ENCODE measurements at regions not wholly inside any gene's neighbourhood (a gene's known extent, or its start where the extent isn't known, plus 50 kb on each side); places are given as distances from the start of the nearest gene placed in this dataset.

GRCh38 chr4:31045151-31045550, 325.0 kb downstream of the PCDH7 start:
- H3K27me3 ChIP-seq (ENCODE audit: control insufficient read depth in 1 of 2, insufficient read depth in 2 of 2, low read length in 2 of 2) = no peaks in the 10 kb centered on the region
- no peaks in the 10 kb centered on the region for H3K36me3 ChIP-seq (ENCODE audit: insufficient read depth, low read length)
- H3K27ac ChIP-seq (ENCODE audit: low read depth, low read length) = no peak overlapping the region
- no peak overlapping the region for H3K9ac ChIP-seq (ENCODE audit: low read length)
- no peak overlapping the region for H3K4me3 ChIP-seq (ENCODE audit: low read depth in 1 of 2, low read length in 2 of 2)
- H3K9me3 ChIP-seq (ENCODE audit: low read length) = no peaks in the 10 kb centered on the region
- H3K4me1 ChIP-seq (ENCODE audit: insufficient read depth, low read length) = no peaks in the 10 kb centered on the region

GRCh38 chr4:31045724-31046318, 325.7 kb downstream of the PCDH7 start:
- no peaks in the 10 kb centered on the region for H3K36me3 ChIP-seq (ENCODE audit: insufficient read depth, low read length)

DNA sequence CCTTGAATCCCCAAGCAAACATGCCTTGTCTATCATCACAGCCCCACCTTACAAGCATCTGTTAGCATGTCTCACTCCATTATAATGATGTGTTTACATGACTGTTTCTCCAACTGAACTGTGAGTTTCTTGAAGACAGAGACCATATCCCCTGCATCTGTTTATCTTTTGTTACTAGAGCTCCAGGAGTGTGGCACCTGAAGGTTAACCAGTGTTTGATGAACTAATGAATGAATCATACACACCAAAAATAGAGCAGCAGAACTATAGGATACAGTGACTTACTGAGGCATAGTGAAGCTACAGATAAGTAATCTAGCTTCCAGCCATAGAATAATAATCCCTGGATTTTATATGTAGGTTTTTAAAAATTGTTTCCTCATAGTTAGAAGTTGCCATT, 331.0 kb downstream of the PCDH7 start:
- Histone ChIP-seq H3K36me3 (ENCODE audit: insufficient read depth, low read length) (no peaks in the 10 kb centered on the region), H3K27ac (ENCODE audit: low read depth, low read length) (no peak overlapping the region), H3K27me3 (ENCODE audit: control insufficient read depth in 1 of 2, insufficient read depth in 2 of 2, low read length in 2 of 2) (no peaks in the 10 kb centered on the region)

More at GRCh38 chr4:31045724-31046318, 325.7 kb downstream of the PCDH7 start:
- Histone ChIP-seq H3K4me1 (ENCODE audit: insufficient read depth, low read length) (no peaks in the 10 kb centered on the region), H3K9ac (ENCODE audit: low read length) (no peak overlapping the region), H3K4me3 (ENCODE audit: low read depth in 1 of 2, low read length in 2 of 2) (no peak overlapping the region), H3K9me3 (ENCODE audit: low read length) (no peaks in the 10 kb centered on the region), H3K27ac (ENCODE audit: low read depth, low read length) (no peak overlapping the region), H3K27me3 (ENCODE audit: control insufficient read depth in 1 of 2, insufficient read depth in 2 of 2, low read length in 2 of 2) (no peaks in the 10 kb centered on the region)

GRCh38 chr4:31051565-31051964, 331.4 kb downstream of the PCDH7 start:
- Histone ChIP-seq H3K4me3 (ENCODE audit: low read depth in 1 of 2, low read length in 2 of 2) (no peak overlapping the region), H3K27me3 (ENCODE audit: control insufficient read depth in 1 of 2, insufficient read depth in 2 of 2, low read length in 2 of 2) (no peaks in the 10 kb centered on the region), H3K36me3 (ENCODE audit: insufficient read depth, low read length) (no peaks in the 10 kb centered on the region), H3K9ac (ENCODE audit: low read length) (no peak overlapping the region), H3K9me3 (ENCODE audit: low read length) (no peaks in the 10 kb centered on the region), H3K4me1 (ENCODE audit: insufficient read depth, low read length) (no peaks in the 10 kb centered on the region), H3K27ac (ENCODE audit: low read depth, low read length) (no peak overlapping the region)

More for the DNA sequence above, 331.0 kb downstream of the PCDH7 start:
- no peaks in the 10 kb centered on the region for H3K9me3 ChIP-seq (ENCODE audit: low read length)
- H3K4me3 ChIP-seq (ENCODE audit: low read depth in 1 of 2, low read length in 2 of 2) = no peak overlapping the region
- H3K9ac ChIP-seq (ENCODE audit: low read length) = no peak overlapping the region
- no peaks in the 10 kb centered on the region for H3K4me1 ChIP-seq (ENCODE audit: insufficient read depth, low read length)

GRCh38 chr4:31052519-31052918, 332.4 kb downstream of the PCDH7 start:
- no peak overlapping the region for H3K9ac ChIP-seq (ENCODE audit: low read length)
- no peaks in the 10 kb centered on the region for H3K9me3 ChIP-seq (ENCODE audit: low read length)
- H3K27me3 ChIP-seq (ENCODE audit: control insufficient read depth in 1 of 2, insufficient read depth in 2 of 2, low read length in 2 of 2) = no peaks in the 10 kb centered on the region
- H3K4me3 ChIP-seq (ENCODE audit: low read depth in 1 of 2, low read length in 2 of 2) = no peak overlapping the region
- H3K36me3 ChIP-seq (ENCODE audit: insufficient read depth, low read length) = no peaks in the 10 kb centered on the region
- no peaks in the 10 kb centered on the region for H3K4me1 ChIP-seq (ENCODE audit: insufficient read depth, low read length)
- no peak overlapping the region for H3K27ac ChIP-seq (ENCODE audit: low read depth, low read length)

DNA sequence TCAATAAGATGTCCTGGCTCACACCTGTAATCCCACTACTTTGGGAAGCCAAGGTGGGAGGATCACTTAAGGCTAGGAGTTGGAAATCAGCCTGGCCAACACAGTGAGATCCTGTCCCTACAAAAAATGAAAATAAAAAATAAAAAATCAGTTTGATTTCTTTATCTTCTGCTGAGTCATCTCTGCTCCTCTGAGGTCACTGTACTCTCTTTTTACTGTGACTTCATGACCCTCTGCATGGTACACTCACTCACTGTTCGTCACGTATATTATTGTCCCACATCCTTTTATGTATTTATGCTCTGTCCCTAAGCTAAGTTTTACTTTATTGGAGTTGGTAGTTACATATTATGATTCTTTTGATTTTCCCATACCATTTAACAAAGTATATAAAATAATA, 333.3 kb downstream of the PCDH7 start:
- Histone ChIP-seq H3K27me3 (ENCODE audit: control insufficient read depth in 1 of 2, insufficient read depth in 2 of 2, low read length in 2 of 2) (no peaks in the 10 kb centered on the region), H3K4me3 (ENCODE audit: low read depth in 1 of 2, low read length in 2 of 2) (no peak overlapping the region), H3K27ac (ENCODE audit: low read depth, low read length) (no peak overlapping the region), H3K36me3 (ENCODE audit: insufficient read depth, low read length) (no peaks in the 10 kb centered on the region), H3K9ac (ENCODE audit: low read length) (no peak overlapping the region), H3K9me3 (ENCODE audit: low read length) (no peaks in the 10 kb centered on the region), H3K4me1 (ENCODE audit: insufficient read depth, low read length) (no peaks in the 10 kb centered on the region)

GRCh38 chr4:31054295-31054694, 334.1 kb downstream of the PCDH7 start:
- H3K4me1 ChIP-seq (ENCODE audit: insufficient read depth, low read length) = no peaks in the 10 kb centered on the region
- no peaks in the 10 kb centered on the region for H3K36me3 ChIP-seq (ENCODE audit: insufficient read depth, low read length)
- no peak overlapping the region for H3K4me3 ChIP-seq (ENCODE audit: low read depth in 1 of 2, low read length in 2 of 2)
- H3K27me3 ChIP-seq (ENCODE audit: control insufficient read depth in 1 of 2, insufficient read depth in 2 of 2, low read length in 2 of 2) = no peaks in the 10 kb centered on the region
- no peak overlapping the region for H3K27ac ChIP-seq (ENCODE audit: low read depth, low read length)
- H3K9ac ChIP-seq (ENCODE audit: low read length) = no peak overlapping the region
- H3K9me3 ChIP-seq (ENCODE audit: low read length) = no peaks in the 10 kb centered on the region

DNA sequence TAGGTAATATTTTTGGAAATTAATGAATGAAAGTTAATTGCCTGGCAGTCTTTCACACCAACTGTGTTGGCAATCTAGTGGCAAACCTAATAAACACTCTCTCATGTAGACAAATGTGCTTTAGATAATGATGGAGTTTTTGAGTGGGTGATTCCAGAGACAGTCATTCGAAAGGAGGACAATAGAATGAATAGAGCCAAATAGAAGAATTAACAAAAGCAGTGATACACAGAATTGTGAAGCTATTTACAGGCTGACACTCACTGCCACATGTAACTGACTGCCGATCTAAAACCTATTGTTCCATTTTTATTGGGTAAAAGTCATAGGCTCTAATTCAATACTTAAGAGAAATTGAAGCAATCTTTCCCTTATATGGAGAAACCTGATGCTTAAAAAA, 338.5 kb downstream of the PCDH7 start:
- no peak overlapping the region for H3K4me3 ChIP-seq (ENCODE audit: low read depth in 1 of 2, low read length in 2 of 2)
- H3K4me1 ChIP-seq (ENCODE audit: insufficient read depth, low read length) = no peaks in the 10 kb centered on the region
- H3K36me3 ChIP-seq (ENCODE audit: insufficient read depth, low read length) = no peaks in the 10 kb centered on the region
- H3K27ac ChIP-seq (ENCODE audit: low read depth, low read length) = no peak overlapping the region
- H3K27me3 ChIP-seq (ENCODE audit: control insufficient read depth in 1 of 2, insufficient read depth in 2 of 2, low read length in 2 of 2) = no peaks in the 10 kb centered on the region
- no peak overlapping the region for H3K9ac ChIP-seq (ENCODE audit: low read length)
- H3K9me3 ChIP-seq (ENCODE audit: low read length) = no peaks in the 10 kb centered on the region

DNA sequence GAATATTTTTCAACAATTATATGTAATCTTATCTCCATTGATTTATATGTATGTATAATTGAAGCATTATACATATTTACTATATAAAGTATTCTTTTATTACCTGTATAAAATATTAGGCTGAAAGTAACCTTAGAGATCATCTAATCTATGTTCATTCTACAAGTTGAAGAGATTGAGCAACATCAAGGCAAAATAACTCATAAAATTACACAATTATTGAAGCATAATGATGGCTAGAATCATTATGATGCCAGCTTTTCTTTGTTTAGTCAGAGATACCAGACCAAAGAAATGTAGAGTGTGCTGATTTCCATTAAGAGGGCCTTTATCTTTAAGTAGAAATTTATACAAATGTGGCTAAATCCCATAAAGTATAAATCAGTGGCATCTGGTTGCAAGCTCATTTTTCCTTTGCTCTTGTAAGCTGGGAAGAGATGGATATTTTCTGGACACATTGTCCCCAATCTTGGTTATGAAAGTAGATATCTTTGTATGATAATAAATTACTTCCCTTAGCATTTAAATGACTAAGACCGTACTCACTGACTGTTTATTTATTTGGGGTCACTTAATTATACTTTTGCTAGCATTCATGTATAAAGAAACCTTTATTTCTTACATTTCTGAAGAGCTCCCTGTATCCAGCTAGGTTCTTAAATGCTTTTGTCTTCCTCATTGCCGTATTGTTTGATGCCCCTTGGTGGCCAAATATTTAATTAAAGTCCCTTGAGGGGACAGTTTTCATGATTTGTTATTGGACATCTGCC, 339.8 kb downstream of the PCDH7 start:
- no peaks in the 10 kb centered on the region for H3K4me1 ChIP-seq (ENCODE audit: insufficient read depth, low read length)
- no peaks in the 10 kb centered on the region for H3K27me3 ChIP-seq (ENCODE audit: control insufficient read depth in 1 of 2, insufficient read depth in 2 of 2, low read length in 2 of 2)
- no peak overlapping the region for H3K4me3 ChIP-seq (ENCODE audit: low read depth in 1 of 2, low read length in 2 of 2)
- no peak overlapping the region for H3K9ac ChIP-seq (ENCODE audit: low read length)
- H3K36me3 ChIP-seq (ENCODE audit: insufficient read depth, low read length) = no peaks in the 10 kb centered on the region
- H3K27ac ChIP-seq (ENCODE audit: low read depth, low read length) = no peak overlapping the region
- H3K9me3 ChIP-seq (ENCODE audit: low read length) = no peaks in the 10 kb centered on the region

- Histone ChIP-seq H3K9ac (ENCODE audit: low read length) (no peak overlapping the region), H3K27ac (ENCODE audit: low read depth, low read length) (no peak overlapping the region), H3K4me1 (ENCODE audit: insufficient read depth, low read length) (peaks cover 8% of the 10 kb centered on the region), H3K27me3 (ENCODE audit: control insufficient read depth in 1 of 2, insufficient read depth in 2 of 2, low read length in 2 of 2) (no peaks in the 10 kb centered on the region), H3K36me3 (ENCODE audit: insufficient read depth, low read length) (no peaks in the 10 kb centered on the region), H3K4me3 (ENCODE audit: low read depth in 1 of 2, low read length in 2 of 2) (no peak overlapping the region), H3K9me3 (ENCODE audit: low read length) (no peaks in the 10 kb centered on the region)
Measured at GRCh38 chr4:31065086-31065485, 344.9 kb downstream of the PCDH7 start.

GRCh38 chr4:31068257-31069075, 348.3 kb downstream of the PCDH7 start:
- no peaks in the 10 kb centered on the region for H3K9me3 ChIP-seq (ENCODE audit: low read length)
- peaks cover 8% of the 10 kb centered on the region for H3K4me1 ChIP-seq (ENCODE audit: insufficient read depth, low read length)
- no peaks in the 10 kb centered on the region for H3K27me3 ChIP-seq (ENCODE audit: control insufficient read depth in 1 of 2, insufficient read depth in 2 of 2, low read length in 2 of 2)
- no peak overlapping the region for H3K9ac ChIP-seq (ENCODE audit: low read length)
- H3K4me3 ChIP-seq (ENCODE audit: low read depth in 1 of 2, low read length in 2 of 2) = no peak overlapping the region
- H3K27ac ChIP-seq (ENCODE audit: low read depth, low read length) = no peak overlapping the region
- no peaks in the 10 kb centered on the region for H3K36me3 ChIP-seq (ENCODE audit: insufficient read depth, low read length)
